CD14-positive monocyte (primary cell): ENCODE measurements at regions not wholly inside any gene's neighbourhood (a gene's known extent, or its start where the extent isn't known, plus 50 kb on each side); places are given as distances from the start of the nearest gene placed in this dataset.

ENCODE experiments used
- DNase-seq, 3 donors: peaks; one replicate each; pipeline ENCODE4 v3.0.0-alpha.2; 2011 to 2022
- H2AFZ ChIP-seq: 2 replicates; pipeline ENCODE4 v1.6.0; 2012; ENCODE audit warnings: mild to moderate bottlenecking, low read depth, low read length, inconsistent platforms; ENCODE audit not compliant: insufficient read depth, poor library complexity, severe bottlenecking
- H3K27ac ChIP-seq, 2 donors: 1 replicate in 1 of 2; 2 replicates in 1 of 2; pipeline ENCODE4 v1.5.1; 2012 to 2013; ENCODE audit warnings: low read length in 2 of 2, control low read depth in 1 of 2, inconsistent platforms in 1 of 2, low read depth in 1 of 2, mild to moderate bottlenecking in 1 of 2
- H3K27me3 ChIP-seq, 2 donors: one replicate each; pipeline versions ENCODE4 v1.6.0 to v1.6.1; 2011 to 2013; ENCODE audit warnings: low read length in 2 of 2; ENCODE audit not compliant: control insufficient read depth in 2 of 2, insufficient read depth in 2 of 2
- H3K36me3 ChIP-seq, 2 donors: replicated peaks in 1 of 2; 1 replicate in 1 of 2; 2 replicates in 1 of 2; pipeline versions ENCODE4 v1.5.1 to v1.6.1; 2012 to 2013; ENCODE audit warnings: low read length in 2 of 2, control low read depth in 1 of 2, inconsistent platforms in 1 of 2, mild to moderate bottlenecking in 1 of 2; ENCODE audit not compliant: insufficient read depth in 2 of 2, control insufficient read depth in 1 of 2
- H3K4me1 ChIP-seq, 2 donors: 1 replicate in 1 of 2; 2 replicates in 1 of 2; pipeline versions ENCODE4 v1.5.1 to v1.6.1; 2012 to 2013; ENCODE audit warnings: low read length in 2 of 2, control low read depth in 1 of 2, inconsistent platforms in 1 of 2, mild to moderate bottlenecking in 1 of 2, moderate library complexity in 1 of 2; ENCODE audit not compliant: insufficient read depth in 2 of 2, control insufficient read depth in 1 of 2
- H3K4me2 ChIP-seq: replicated peaks from 2 replicates; pipeline ENCODE3; 2012; ENCODE audit warnings: low read length, moderate library complexity, mild to moderate bottlenecking; ENCODE audit not compliant: poor library complexity, severe bottlenecking; ENCODE audit errors: extremely low read depth
- H3K4me3 ChIP-seq, 3 experiments: fragments of 200-600 bp in 1 of 3; sonication (generic) in 1 of 3; replicated peaks in 1 of 3; 1 replicate in 2 of 3; 2 replicates in 1 of 3; pipeline ENCODE4 v1.5.1; 2011 to 2013; ENCODE audit warnings: low read length in 3 of 3, mild to moderate bottlenecking in 3 of 3, control low read depth in 2 of 3, low read depth in 2 of 3, inconsistent platforms in 1 of 3, moderate library complexity in 1 of 3
- H3K79me2 ChIP-seq: 2 replicates; pipeline ENCODE4 v1.6.0; 2012; ENCODE audit warnings: mild to moderate bottlenecking, control low read depth, inconsistent platforms, low read length, moderate library complexity; ENCODE audit not compliant: insufficient read depth
- H3K9ac ChIP-seq: 2 replicates; pipeline ENCODE4 v1.6.0; 2017; ENCODE audit warnings: low read length, mild to moderate bottlenecking; ENCODE audit not compliant: insufficient read depth, poor library complexity, severe bottlenecking
- H3K9me3 ChIP-seq, 2 donors: replicated peaks in 1 of 2; 1 replicate in 1 of 2; 2 replicates in 1 of 2; pipeline versions ENCODE4 v1.5.1 to v1.6.1; 2012 to 2013; ENCODE audit warnings: low read length in 2 of 2, control low read depth in 1 of 2; ENCODE audit not compliant: control insufficient read depth in 1 of 2, insufficient read depth in 1 of 2
- H4K20me1 ChIP-seq: 2 replicates; pipeline ENCODE4 v1.6.0; 2012; ENCODE audit warnings: mild to moderate bottlenecking, low read length, control low read depth, moderate library complexity; ENCODE audit not compliant: insufficient read depth
- H3K27ac Mint-ChIP-seq, 7 donors: one replicate each; pipeline ENCODE4 v1.8.0; 2020; ENCODE audit warnings: mild to moderate bottlenecking in 7 of 7, mixed read lengths in 7 of 7, moderate library complexity in 6 of 7, inconsistent platforms in 2 of 7
- H3K27me3 Mint-ChIP-seq, 3 donors: one replicate each; pipeline ENCODE4 v1.8.0; 2021 to 2022; ENCODE audit warnings: low read depth in 3 of 3, mild to moderate bottlenecking in 3 of 3, mixed read lengths in 3 of 3, moderate library complexity in 3 of 3, inconsistent platforms in 1 of 3
- H3K36me3 Mint-ChIP-seq, 2 donors: one replicate each; pipeline ENCODE4 v1.8.0; 2020; ENCODE audit warnings: mixed read lengths in 2 of 2, inconsistent platforms in 1 of 2, mild to moderate bottlenecking in 1 of 2
- H3K4me1 Mint-ChIP-seq: one replicate; pipeline ENCODE4 v1.8.0; 2020; ENCODE audit warnings: mild to moderate bottlenecking, mixed read lengths
- H3K4me3 Mint-ChIP-seq, 2 donors: one replicate each; pipeline ENCODE4 v1.8.0; 2020; ENCODE audit warnings: mild to moderate bottlenecking in 2 of 2, mixed read lengths in 2 of 2, moderate library complexity in 1 of 2
- H3K9me3 Mint-ChIP-seq, 7 donors: one replicate each; pipeline ENCODE4 v1.8.0; 2020 to 2022; ENCODE audit warnings: mixed read lengths in 7 of 7, mild to moderate bottlenecking in 6 of 7, moderate library complexity in 6 of 7, inconsistent platforms in 2 of 7
- WGBS: methylation state at CpG from one replicate; pipeline ENCODE4 v1.1.5; 2013; ENCODE audit warnings: missing lambda C conversion rate; ENCODE audit not compliant: insufficient coverage; 5-methylcytosine and 5-hydroxymethylcytosine counted together
- intact Hi-C, 2 donors: fragments of 100-400 bp; cut with micrococcal nuclease; formaldehyde crosslinking; loops; one replicate each; pipeline versions ENCODE4 v1.15.0 to v1.15.1; 2023
- TF ChIP-seq, protein P1 (sequence below): fragments of 200-600 bp; IDR thresholded peaks from one replicate; pipeline ENCODE4 v1.8.0; 2022; ENCODE audit warnings: antibody characterized with exemption, mild to moderate bottlenecking

DNA sequence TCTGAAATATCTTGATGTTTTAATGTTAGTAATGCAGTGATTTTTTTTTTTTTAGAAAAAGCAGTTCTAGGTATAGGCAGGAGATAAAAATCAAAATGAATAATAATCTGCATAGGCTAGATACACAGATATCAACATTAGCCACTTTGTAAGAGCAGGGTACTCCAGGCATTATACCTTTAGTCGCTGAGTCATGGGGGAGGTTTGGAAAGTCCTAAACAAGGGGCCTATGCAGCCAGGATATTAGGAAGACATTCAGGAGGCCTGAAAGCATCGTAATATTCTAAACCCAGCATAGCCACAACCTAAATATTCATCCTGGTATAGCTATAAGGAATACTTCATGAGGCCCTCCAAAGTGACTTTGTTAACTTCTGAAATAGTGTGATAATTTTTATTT is 258.1 kb upstream of the NECTIN3 start:
- peaks cover 0 to 6% (median 0%) of the 10 kb centered on the region in 7 donors for H3K9me3 Mint-ChIP-seq
- H3K27ac Mint-ChIP-seq: no peak overlapping the region
- Histone ChIP-seq H3K4me1 (no peaks in the 10 kb centered on the region), H4K20me1 (no peaks in the 10 kb centered on the region), H2AFZ (no peak overlapping the region), H3K27me3 (no peaks in the 10 kb centered on the region), H3K36me3 (no peaks in the 10 kb centered on the region), H3K79me2 (no peaks in the 10 kb centered on the region), H3K4me2 (no peak overlapping the region), H3K4me3 (no peak overlapping the region), H3K9me3 (peaks cover 0 to 8% of the 10 kb centered on the region in 2 donors), H3K27ac (no peak overlapping the region), H3K9ac (no peak overlapping the region)
- DNase-seq: no peak
- H3K27me3 Mint-ChIP-seq: no peaks in the 10 kb centered on the region
- H3K36me3 Mint-ChIP-seq: no peaks in the 10 kb centered on the region
- no peaks in the 10 kb centered on the region for H3K4me1 Mint-ChIP-seq
- no peak overlapping the region for H3K4me3 Mint-ChIP-seq
- no CpG with 5 or more reads among the region's 2 CpGs for WGBS
- TF ChIP-seq, protein P1, sequence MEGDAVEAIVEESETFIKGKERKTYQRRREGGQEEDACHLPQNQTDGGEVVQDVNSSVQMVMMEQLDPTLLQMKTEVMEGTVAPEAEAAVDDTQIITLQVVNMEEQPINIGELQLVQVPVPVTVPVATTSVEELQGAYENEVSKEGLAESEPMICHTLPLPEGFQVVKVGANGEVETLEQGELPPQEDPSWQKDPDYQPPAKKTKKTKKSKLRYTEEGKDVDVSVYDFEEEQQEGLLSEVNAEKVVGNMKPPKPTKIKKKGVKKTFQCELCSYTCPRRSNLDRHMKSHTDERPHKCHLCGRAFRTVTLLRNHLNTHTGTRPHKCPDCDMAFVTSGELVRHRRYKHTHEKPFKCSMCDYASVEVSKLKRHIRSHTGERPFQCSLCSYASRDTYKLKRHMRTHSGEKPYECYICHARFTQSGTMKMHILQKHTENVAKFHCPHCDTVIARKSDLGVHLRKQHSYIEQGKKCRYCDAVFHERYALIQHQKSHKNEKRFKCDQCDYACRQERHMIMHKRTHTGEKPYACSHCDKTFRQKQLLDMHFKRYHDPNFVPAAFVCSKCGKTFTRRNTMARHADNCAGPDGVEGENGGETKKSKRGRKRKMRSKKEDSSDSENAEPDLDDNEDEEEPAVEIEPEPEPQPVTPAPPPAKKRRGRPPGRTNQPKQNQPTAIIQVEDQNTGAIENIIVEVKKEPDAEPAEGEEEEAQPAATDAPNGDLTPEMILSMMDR: no peak
- intact Hi-C loops: no loop called here

- intact Hi-C loops: no loop called here
- no peaks in the 10 kb centered on the region for H3K27me3 Mint-ChIP-seq
- Histone ChIP-seq H3K9me3 (peaks cover 6 to 8% of the 10 kb centered on the region in 2 donors), H3K27me3 (no peaks in the 10 kb centered on the region), H3K79me2 (no peaks in the 10 kb centered on the region), H3K27ac (no peak overlapping the region), H2AFZ (no peak overlapping the region), H3K4me1 (no peaks in the 10 kb centered on the region), H3K9ac (no peak overlapping the region), H3K4me2 (no peak overlapping the region), H3K4me3 (no peak overlapping the region), H4K20me1 (no peaks in the 10 kb centered on the region), H3K36me3 (no peaks in the 10 kb centered on the region)
- H3K36me3 Mint-ChIP-seq: no peaks in the 10 kb centered on the region
- TF ChIP-seq, protein P1: no peak
- no peak overlapping the region for H3K27ac Mint-ChIP-seq
- DNase-seq: no peak
- no peak overlapping the region for H3K4me3 Mint-ChIP-seq
- WGBS: 63% methylated on average over 2 of the region's 5 CpGs
- H3K4me1 Mint-ChIP-seq: no peaks in the 10 kb centered on the region
- peaks cover 0 to 6% (median 2%) of the 10 kb centered on the region in 7 donors for H3K9me3 Mint-ChIP-seq
Measured at GRCh38 chr3:110814170-110815007, 257.2 kb upstream of the NECTIN3 start.
